SJSA1 (cell line): ENCODE measurements at regions not wholly inside any gene's neighbourhood (a gene's known extent, or its start where the extent isn't known, plus 50 kb on each side); places are given as distances from the start of the nearest gene placed in this dataset.
A peak's percentile ranks its signal among the peaks of the same experiment; 100 is the strongest.

Experiments used
- DNase-seq, 2 experiments: peaks; one replicate each; pipeline ENCODE4 v3.0.0-alpha.2; 2015 to 2020; ENCODE audit warnings: low spot score in 2 of 2, low read depth in 1 of 2
- H3K27ac ChIP-seq: fragments of 250-450 bp; sonication (Bioruptor Pico); 2 replicates; pipeline ENCODE4 v1.5.1; 2020; ENCODE audit warnings: mild to moderate bottlenecking, moderate library complexity
- H3K27me3 ChIP-seq: fragments of 250-450 bp; sonication (Bioruptor Pico); replicated peaks from 2 replicates; pipeline ENCODE4 v1.5.1; 2020; ENCODE audit warnings: mild to moderate bottlenecking, moderate library complexity
- H3K36me3 ChIP-seq: fragments of 250-450 bp; sonication (Bioruptor Pico); 2 replicates; pipeline ENCODE4 v1.5.1; 2020; ENCODE audit warnings: mild to moderate bottlenecking
- H3K4me1 ChIP-seq: fragments of 250-450 bp; sonication (Bioruptor Pico); replicated peaks from 2 replicates; pipeline ENCODE4 v1.6.1; 2021; ENCODE audit warnings: mild to moderate bottlenecking
- H3K4me3 ChIP-seq: fragments of 250-450 bp; sonication (Bioruptor Pico); 2 replicates; pipeline ENCODE4 v1.5.1; 2020; ENCODE audit warnings: mild to moderate bottlenecking
- H3K9me3 ChIP-seq: fragments of 250-450 bp; sonication (Bioruptor Pico); replicated peaks from 2 replicates; pipeline ENCODE4 v1.5.1; 2020; ENCODE audit warnings: mild to moderate bottlenecking

DNA sequence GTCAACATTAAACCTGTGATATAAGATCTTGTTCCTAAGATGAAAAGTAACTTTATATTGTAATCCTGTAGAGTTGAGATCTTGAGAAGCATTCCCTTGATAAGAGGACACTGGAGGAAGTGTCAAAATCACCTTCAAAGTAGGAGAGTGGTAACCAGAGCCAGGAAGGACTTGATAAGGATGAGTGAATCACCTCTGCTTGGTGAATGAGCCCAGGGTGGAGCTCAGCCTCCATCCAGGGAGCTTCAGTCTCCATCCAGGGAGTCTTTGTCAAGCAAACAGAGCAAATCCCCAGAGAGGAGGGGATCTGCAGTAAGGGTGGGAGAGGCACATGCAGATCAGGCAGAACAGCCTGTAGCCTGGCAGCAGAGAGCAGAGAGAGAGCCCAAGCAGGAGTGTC lies 167.1 kb upstream of the SIX2 start:
- Histone ChIP-seq H3K4me3 (no peak overlapping the region), H3K36me3 (no peaks in the 10 kb centered on the region), H3K9me3 (no peaks in the 10 kb centered on the region), H3K4me1 (peaks cover 21% of the 10 kb centered on the region), H3K27me3 (no peaks in the 10 kb centered on the region), H3K27ac (no peak overlapping the region)
- DNase-seq = no peak

DNA sequence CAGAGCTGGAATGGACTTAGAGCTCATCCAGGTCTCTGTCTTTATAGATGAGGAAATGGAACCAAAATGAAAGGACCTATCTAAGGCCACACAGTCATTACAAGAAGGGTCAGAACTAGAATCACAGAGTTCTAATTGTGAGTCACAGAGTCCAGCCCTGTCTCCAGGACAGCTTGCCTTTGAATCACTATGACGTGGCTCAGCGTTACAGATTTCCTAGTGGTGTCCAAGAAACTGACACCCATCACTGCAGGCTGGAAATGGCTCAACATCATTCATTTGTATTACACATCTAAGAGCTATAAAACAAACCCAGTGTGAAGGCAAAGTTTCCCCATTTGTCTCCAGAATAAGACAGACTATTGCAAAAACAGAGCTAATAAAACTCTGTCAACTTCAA lies 164.3 kb upstream of the SIX2 start:
- Histone ChIP-seq H3K27ac (no peak overlapping the region), H3K4me1 (peaks cover 26% of the 10 kb centered on the region), H3K4me3 (no peak overlapping the region), H3K9me3 (no peaks in the 10 kb centered on the region), H3K27me3 (peaks cover 7% of the 10 kb centered on the region), H3K36me3 (no peaks in the 10 kb centered on the region)
- peak; percentile 55 to 78 for DNase-seq

DNA sequence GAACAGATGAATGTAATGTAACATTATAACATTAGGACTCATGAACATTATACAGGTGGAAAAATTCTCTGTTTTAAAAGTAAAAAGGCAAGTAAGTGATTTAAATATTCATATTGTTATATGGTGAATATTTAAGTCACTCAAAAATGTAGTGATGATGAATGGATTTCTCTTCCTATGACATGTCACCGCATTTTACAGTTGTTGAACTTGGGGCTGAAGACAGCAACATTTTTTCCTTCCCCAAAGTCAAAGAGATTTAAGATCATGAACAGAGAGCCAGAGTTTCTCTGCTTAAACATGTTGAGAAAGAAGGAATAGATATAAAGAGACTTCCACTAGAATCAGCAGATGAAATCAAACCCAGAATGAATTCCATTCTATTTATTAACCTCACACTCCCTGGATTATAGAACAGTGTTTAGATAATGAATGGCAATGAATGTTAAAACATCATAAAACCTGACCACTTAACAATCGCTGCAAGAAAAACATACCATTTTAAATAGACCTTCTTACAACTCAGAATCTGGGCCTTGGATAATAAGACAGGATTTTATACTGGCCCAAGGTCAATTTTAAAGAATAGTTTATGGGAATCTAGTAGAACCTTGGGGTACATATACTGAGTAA lies 163.6 kb upstream of the SIX2 start:
- H3K27ac ChIP-seq = no peak overlapping the region
- no peaks in the 10 kb centered on the region for H3K36me3 ChIP-seq
- no peaks in the 10 kb centered on the region for H3K9me3 ChIP-seq
- DNase-seq = no peak
- H3K4me1 ChIP-seq = peaks cover 24% of the 10 kb centered on the region
- H3K4me3 ChIP-seq = no peak overlapping the region
- peaks cover 13% of the 10 kb centered on the region for H3K27me3 ChIP-seq

GRCh38 chr2:45172142-45172541 lies 162.9 kb upstream of the SIX2 start:
- Histone ChIP-seq H3K9me3 (no peaks in the 10 kb centered on the region), H3K27ac (no peak overlapping the region)

DNA sequence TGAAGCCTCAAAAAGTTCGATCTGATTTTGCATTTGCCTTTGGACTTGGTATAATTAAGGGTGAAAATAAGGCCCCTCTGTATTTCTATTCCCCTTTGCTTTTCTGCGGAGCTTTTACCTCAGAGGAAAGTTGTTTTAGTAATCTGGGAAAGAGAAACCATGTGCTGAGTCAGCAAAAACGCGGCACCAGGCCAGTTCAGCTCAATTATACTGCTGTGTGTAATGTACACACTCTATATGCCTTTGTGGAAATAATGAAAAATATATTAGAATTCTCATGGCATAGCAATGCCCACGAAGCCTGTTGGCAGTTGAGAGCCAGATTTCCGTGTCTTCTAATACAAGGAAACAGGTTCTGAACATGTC lies 161.9 kb upstream of the SIX2 start:
- H3K9me3 ChIP-seq = no peaks in the 10 kb centered on the region
- no peak for DNase-seq
- H3K27ac ChIP-seq = no peak overlapping the region
- H3K27me3 ChIP-seq = peaks cover 15% of the 10 kb centered on the region
- H3K4me3 ChIP-seq = no peak overlapping the region
- peaks cover 21% of the 10 kb centered on the region for H3K4me1 ChIP-seq
- no peaks in the 10 kb centered on the region for H3K36me3 ChIP-seq

More at GRCh38 chr2:45172142-45172541, 162.9 kb upstream of the SIX2 start:
- no peak for DNase-seq
- Histone ChIP-seq H3K27me3 (peaks cover 15% of the 10 kb centered on the region), H3K36me3 (no peaks in the 10 kb centered on the region), H3K4me3 (no peak overlapping the region), H3K4me1 (peaks cover 21% of the 10 kb centered on the region)

DNA sequence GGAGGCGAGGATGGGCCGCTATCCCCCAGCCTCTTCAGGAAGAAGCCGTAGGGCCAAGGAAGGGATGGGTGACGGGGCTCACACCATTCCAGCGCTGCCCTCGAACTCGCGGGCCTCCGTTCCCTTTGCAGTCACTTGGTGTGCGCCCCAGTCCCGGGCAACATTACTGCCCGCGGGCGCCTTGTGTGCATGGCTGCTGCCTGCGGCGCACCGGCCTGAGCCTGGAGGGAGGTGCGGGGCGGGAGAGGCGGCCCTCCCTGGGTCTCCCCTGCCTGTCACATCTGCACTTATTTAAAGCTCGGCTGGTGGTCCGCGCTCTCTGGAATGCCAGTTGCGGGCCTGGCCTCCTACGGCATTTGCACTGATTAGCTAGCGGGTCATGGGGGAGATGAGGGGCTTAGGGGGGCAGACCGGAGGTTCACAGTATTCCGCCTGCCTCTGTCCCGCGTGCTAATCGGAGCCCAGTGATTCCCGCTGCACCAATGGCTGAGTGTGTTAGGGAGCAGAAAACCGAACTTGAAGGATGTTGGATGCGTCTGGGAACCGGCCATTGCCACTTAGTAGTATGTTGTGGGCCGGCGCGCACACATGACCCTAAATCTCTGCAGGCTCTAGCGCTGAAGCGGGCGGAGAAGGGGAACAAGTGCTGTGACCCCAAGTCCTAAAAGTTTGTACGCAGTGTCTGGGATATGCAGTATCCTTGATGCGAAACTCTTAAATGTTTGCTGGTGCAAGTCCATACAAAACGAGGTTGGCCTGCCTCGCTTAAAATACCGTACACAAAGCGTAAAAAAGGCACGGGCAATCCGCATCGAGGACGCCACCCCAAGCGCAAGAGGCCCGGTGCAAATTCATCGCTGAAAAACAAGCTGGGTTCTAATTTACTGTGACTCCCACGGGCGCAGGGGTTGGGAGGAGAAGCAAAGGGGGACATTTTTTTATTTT lies 161.2 kb upstream of the SIX2 start:
- H3K27me3 ChIP-seq = peaks cover 15% of the 10 kb centered on the region
- H3K9me3 ChIP-seq = no peaks in the 10 kb centered on the region
- DNase-seq = no peak
- H3K27ac ChIP-seq = no peak overlapping the region
- no peak overlapping the region for H3K4me3 ChIP-seq
- H3K4me1 ChIP-seq = peaks cover 21% of the 10 kb centered on the region
- no peaks in the 10 kb centered on the region for H3K36me3 ChIP-seq

DNA sequence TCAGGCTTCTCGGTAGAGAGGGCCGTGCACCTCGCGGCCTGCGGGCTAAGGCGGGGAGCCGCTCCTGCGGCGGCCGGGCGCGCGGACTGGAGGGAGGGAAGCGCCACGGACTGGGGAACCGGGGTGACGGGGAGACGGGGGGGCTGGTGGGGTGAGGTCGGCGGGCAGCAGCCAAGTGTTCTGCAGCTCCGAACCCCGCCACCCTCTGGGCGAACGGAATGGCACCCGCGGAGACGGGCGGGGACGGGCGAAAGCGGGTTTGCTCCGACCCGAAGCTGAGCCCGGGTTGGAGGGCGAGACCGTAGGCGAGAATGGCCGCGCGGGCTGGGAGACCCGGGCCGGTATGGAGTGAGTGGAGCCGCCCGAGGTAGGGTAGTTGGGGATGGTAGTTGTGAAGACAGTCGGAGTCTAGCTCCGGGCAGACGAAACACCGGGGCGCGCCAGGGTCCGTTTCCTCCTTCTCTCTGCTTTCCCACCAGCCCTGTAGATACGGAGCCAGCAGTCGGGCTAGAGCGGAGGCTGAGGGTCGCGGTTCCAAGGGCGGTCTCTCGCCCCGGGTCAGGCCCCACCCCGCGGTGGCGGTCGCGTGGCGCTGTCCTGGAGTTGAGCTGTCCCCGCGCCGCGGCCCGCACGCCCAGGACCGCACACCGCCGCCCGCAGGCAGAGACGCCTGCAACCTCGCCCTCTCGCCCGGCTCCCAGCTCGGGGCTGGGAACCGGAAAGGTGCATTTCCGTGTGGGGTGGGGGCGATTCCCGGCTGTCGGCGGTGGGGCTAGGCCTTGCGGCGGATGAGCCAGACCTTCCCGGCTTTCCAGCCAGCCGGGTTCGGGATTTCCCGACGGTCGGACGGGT lies 160.3 kb upstream of the SIX2 start:
- Histone ChIP-seq H3K4me3 (peak overlapping the region; percentile 33), H3K36me3 (no peaks in the 10 kb centered on the region), H3K4me1 (peaks cover 21% of the 10 kb centered on the region), H3K27ac (no peak overlapping the region), H3K9me3 (no peaks in the 10 kb centered on the region), H3K27me3 (peaks cover 15% of the 10 kb centered on the region)
- DNase-seq = no peak

DNA sequence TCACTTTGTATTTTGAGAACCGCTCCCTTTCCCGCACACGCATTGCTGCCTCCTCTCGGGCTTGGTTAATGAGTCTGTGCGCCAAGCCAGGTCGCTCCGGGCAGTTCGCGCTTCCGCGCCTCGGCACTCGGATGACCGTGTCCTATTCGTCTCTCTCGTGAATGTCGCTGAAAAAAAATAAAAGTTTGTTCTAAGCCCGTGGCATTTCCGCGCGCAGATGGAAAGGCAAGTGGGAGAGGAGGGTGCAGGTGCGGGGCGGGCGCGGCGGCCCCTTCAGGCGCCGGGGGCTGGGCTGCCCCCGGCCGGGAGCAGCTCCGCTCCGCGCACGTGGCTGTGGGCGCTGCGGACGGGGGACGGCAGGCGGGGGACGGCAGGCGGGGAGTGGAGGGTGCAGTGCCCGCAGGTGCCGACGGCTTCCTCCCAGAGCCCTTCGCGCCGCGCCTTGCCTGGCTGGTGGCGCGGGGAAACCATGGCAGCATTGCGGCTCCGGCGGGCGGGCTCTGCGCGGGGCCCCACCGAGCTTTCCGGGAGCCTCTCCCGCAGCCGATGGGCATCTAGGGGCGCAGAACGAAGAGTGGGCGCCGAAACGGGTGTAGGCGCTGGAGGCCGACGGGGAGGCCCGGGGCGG lies 159.6 kb upstream of the SIX2 start:
- H3K27me3 ChIP-seq = peaks cover 15% of the 10 kb centered on the region
- no peaks in the 10 kb centered on the region for H3K36me3 ChIP-seq
- no peaks in the 10 kb centered on the region for H3K9me3 ChIP-seq
- peak in 1 of 2 experiments; percentile 16 for DNase-seq
- peak overlapping the region; percentile 33 for H3K4me3 ChIP-seq
- peaks cover 19% of the 10 kb centered on the region for H3K4me1 ChIP-seq
- H3K27ac ChIP-seq = no peak overlapping the region

DNA sequence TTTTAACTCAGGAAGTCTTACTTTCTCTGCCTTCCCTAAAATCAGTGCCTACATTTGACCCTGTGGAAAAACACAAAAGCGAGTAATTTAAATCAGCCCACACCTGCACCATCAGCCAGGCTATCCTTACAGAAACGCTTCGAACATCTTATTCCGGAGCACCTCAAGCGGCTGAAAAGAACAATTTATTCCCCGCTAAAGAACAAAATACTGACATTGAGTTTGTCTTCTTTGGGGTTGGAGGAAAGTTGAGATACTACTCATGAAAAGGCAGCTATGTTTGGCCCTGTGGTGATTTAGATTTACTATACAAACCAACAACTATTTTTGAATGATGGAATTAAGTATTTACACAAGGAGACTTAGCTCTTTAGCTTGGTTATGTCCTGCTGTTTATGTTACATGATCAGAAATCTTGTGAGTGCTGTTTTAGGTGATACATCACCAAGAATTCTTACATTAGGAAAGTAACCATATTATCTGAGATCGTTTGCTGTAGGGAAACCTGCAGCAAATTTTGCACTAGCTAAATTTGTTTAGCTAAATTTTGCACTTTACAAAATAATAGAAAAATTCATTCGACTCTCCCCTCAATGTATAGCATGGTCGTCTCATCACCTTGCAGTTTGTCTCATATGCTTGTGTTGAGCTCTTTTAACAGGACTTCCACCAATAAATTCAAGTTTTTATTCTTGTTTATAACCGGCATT lies 158.8 kb upstream of the SIX2 start:
- H3K4me1 ChIP-seq = peaks cover 19% of the 10 kb centered on the region
- DNase-seq = no peak
- peaks cover 15% of the 10 kb centered on the region for H3K27me3 ChIP-seq
- no peak overlapping the region for H3K4me3 ChIP-seq
- H3K36me3 ChIP-seq = no peaks in the 10 kb centered on the region
- H3K27ac ChIP-seq = no peak overlapping the region
- H3K9me3 ChIP-seq = no peaks in the 10 kb centered on the region

- Histone ChIP-seq H3K4me1 (peaks cover 14% of the 10 kb centered on the region), H3K27me3 (peaks cover 15% of the 10 kb centered on the region), H3K4me3 (no peak overlapping the region), H3K36me3 (no peaks in the 10 kb centered on the region), H3K27ac (no peak overlapping the region), H3K9me3 (no peaks in the 10 kb centered on the region)
- no peak for DNase-seq
Observed at GRCh38 chr2:45166229-45166890, 157.1 kb upstream of the SIX2 start.

GRCh38 chr2:45162711-45163110 lies 153.5 kb upstream of the SIX2 start:
- Histone ChIP-seq H3K36me3 (no peaks in the 10 kb centered on the region), H3K4me1 (peaks cover 9% of the 10 kb centered on the region), H3K4me3 (no peak overlapping the region), H3K27ac (no peak overlapping the region), H3K9me3 (no peaks in the 10 kb centered on the region), H3K27me3 (peaks cover under 1% of the 10 kb centered on the region; the same call in 1 of the 2 replicates)
- no peak for DNase-seq

- no peak overlapping the region for H3K27ac ChIP-seq
- H3K27me3 ChIP-seq = no peaks in the 10 kb centered on the region
- no peak overlapping the region for H3K4me3 ChIP-seq
Observed at GRCh38 chr2:45156605-45157004, 147.4 kb upstream of the SIX2 start.

More at GRCh38 chr2:45156605-45157004, 147.4 kb upstream of the SIX2 start:
- Histone ChIP-seq H3K36me3 (no peaks in the 10 kb centered on the region), H3K9me3 (no peaks in the 10 kb centered on the region), H3K4me1 (no peaks in the 10 kb centered on the region)
- no peak for DNase-seq
